UCSD-AML1 (cell line): ENCODE measurements at regions not wholly inside any gene's neighbourhood (a gene's known extent, or its start where the extent isn't known, plus 50 kb on each side); places are given as distances from the start of the nearest gene placed in this dataset.

ENCODE experiments used
- DNase-seq: peaks from one replicate; lab custom pipeline; 2025; ENCODE audit not compliant: unreplicated experiment; lab: John Stamatoyannopoulos, UW

- no peak for DNase-seq
Observed at GRCh38 chr9:23145467-23145866, 680.6 kb downstream of the ELAVL2 start.

- no peak for DNase-seq
Observed at GRCh38 chr9:23153058-23153457, 673.0 kb downstream of the ELAVL2 start.

GRCh38 chr9:23160491-23160890 is 665.5 kb downstream of the ELAVL2 start:
- no peak for DNase-seq

- no peak for DNase-seq
Observed at GRCh38 chr9:23160952-23161469, 665.0 kb downstream of the ELAVL2 start.

- DNase-seq: no peak
Observed at GRCh38 chr9:23162789-23163188, 663.3 kb downstream of the ELAVL2 start.

GRCh38 chr9:23171479-23171878 is 654.6 kb downstream of the ELAVL2 start:
- DNase-seq: no peak

- no peak for DNase-seq
Observed at GRCh38 chr9:23172206-23172605, 653.8 kb downstream of the ELAVL2 start.

- no peak for DNase-seq
Observed at GRCh38 chr9:23172979-23173637, 652.9 kb downstream of the ELAVL2 start.

- DNase-seq: no peak
Observed at GRCh38 chr9:23194281-23194680, 631.8 kb downstream of the ELAVL2 start.

GRCh38 chr9:23215688-23216087 is 610.4 kb downstream of the ELAVL2 start:
- no peak for DNase-seq

- DNase-seq: no peak
Observed at GRCh38 chr9:23219471-23219870, 606.6 kb downstream of the ELAVL2 start.

- DNase-seq: no peak
Observed at GRCh38 chr9:23220171-23220570, 605.9 kb downstream of the ELAVL2 start.

GRCh38 chr9:23220957-23221356 is 605.1 kb downstream of the ELAVL2 start:
- no peak for DNase-seq

GRCh38 chr9:23229890-23230317 is 596.1 kb downstream of the ELAVL2 start:
- DNase-seq: no peak

- DNase-seq: no peak
Observed at GRCh38 chr9:23232831-23233230, 593.2 kb downstream of the ELAVL2 start.

GRCh38 chr9:23243523-23243922 is 582.5 kb downstream of the ELAVL2 start:
- no peak for DNase-seq

GRCh38 chr9:23245067-23245466 is 581.0 kb downstream of the ELAVL2 start:
- no peak for DNase-seq

- DNase-seq: no peak
Observed at GRCh38 chr9:23254404-23255184, 571.4 kb downstream of the ELAVL2 start.

- no peak for DNase-seq
Observed at GRCh38 chr9:23255346-23255745, 570.7 kb downstream of the ELAVL2 start.

GRCh38 chr9:23258569-23258968 is 567.5 kb downstream of the ELAVL2 start:
- DNase-seq: no peak

- no peak for DNase-seq
Observed at GRCh38 chr9:23278561-23278960, 547.5 kb downstream of the ELAVL2 start.

- no peak for DNase-seq
Observed at GRCh38 chr9:23287390-23287789, 538.6 kb downstream of the ELAVL2 start.
